AG04450 (cell line): ENCODE measurements at regions not wholly inside any gene's neighbourhood (a gene's known extent, or its start where the extent isn't known, plus 50 kb on each side); places are given as distances from the start of the nearest gene placed in this dataset.

Experiments
- CTCF ChIA-PET: fragments of 300-600, 350-600 bp; formaldehyde crosslinking; extraction: SDS; loops from one replicate; lab custom pipeline; 2022; ENCODE audit warnings: antibody characterized with exemption, inconsistent platforms; lab: Charles Lee
- POLR2A ChIA-PET: fragments of 350-600 bp; formaldehyde crosslinking; extraction: SDS; loops from one replicate; lab custom pipeline; 2021; ENCODE audit warnings: antibody characterized with exemption, inconsistent platforms; lab: Yijun Ruan, JAX
- DNase-seq: peaks from one replicate; pipeline ENCODE4 v3.0.0-alpha.2; 2011; ENCODE audit warnings: low read depth, low spot score
- H3K27ac ChIP-seq: one replicate; pipeline ENCODE4 v1.5.1; 2012; ENCODE audit warnings: low read depth, low read length, control low read depth
- H3K27me3 ChIP-seq: one replicate; pipeline ENCODE4 v1.6.0; 2012; ENCODE audit warnings: low read length; ENCODE audit not compliant: control insufficient read depth, insufficient read depth
- H3K4me3 ChIP-seq: 2 replicates; pipeline ENCODE4 v1.5.1; 2011; ENCODE audit warnings: mild to moderate bottlenecking, low read depth, low read length, control low read depth
- H3K9me3 ChIP-seq: 2 replicates; pipeline ENCODE4 v1.5.1; 2012; ENCODE audit warnings: low read length; ENCODE audit not compliant: control insufficient read depth, insufficient read depth
- CTCF ChIP-seq: IDR thresholded peaks from 2 replicates; pipeline ENCODE4 v1.5.1; 2011; ENCODE audit warnings: low read depth, low read length, control low read depth, inconsistent platforms

- Histone ChIP-seq H3K9me3 (no peaks in the 10 kb centered on the region), H3K4me3 (no peak overlapping the region), H3K27ac (no peak overlapping the region), H3K27me3 (no peaks in the 10 kb centered on the region)
- TF ChIP-seq CTCF: no peak
- POLR2A ChIA-PET: no interaction called here
- no peak for DNase-seq
- CTCF ChIA-PET: interaction anchor here (1.2 kb wide), 1 partner anchor 468 kb away, joined by 4 read pairs; no protein-coding TSS in a partner anchor
Observed at GRCh38 chr15:35756623-35757022, 210.7 kb upstream of the DPH6 start.

GRCh38 chr15:35757361-35757760 is 211.4 kb upstream of the DPH6 start:
- CTCF ChIA-PET: interaction anchor here (0.6 kb wide), 1 partner anchor 1925 kb away, joined by 4 read pairs; no protein-coding TSS in a partner anchor
- POLR2A ChIA-PET: no interaction called here
- no peak for TF ChIP-seq CTCF

GRCh38 chr15:35757765-35758164 is 211.8 kb upstream of the DPH6 start:
- no peaks in the 10 kb centered on the region for H3K9me3 ChIP-seq
- ChIA-PET CTCF (interaction anchor here (0.6 kb wide), 1 partner anchor 1924 kb away, joined by 4 read pairs; no protein-coding TSS in a partner anchor), POLR2A (no interaction called here)
- H3K4me3 ChIP-seq: no peak overlapping the region
- no peak for TF ChIP-seq CTCF
- no peak overlapping the region for H3K27ac ChIP-seq
- no peaks in the 10 kb centered on the region for H3K27me3 ChIP-seq
- DNase-seq: no peak

More at GRCh38 chr15:35757361-35757760, 211.4 kb upstream of the DPH6 start:
- Histone ChIP-seq H3K27me3 (no peaks in the 10 kb centered on the region), H3K27ac (no peak overlapping the region), H3K4me3 (no peak overlapping the region), H3K9me3 (no peaks in the 10 kb centered on the region)
- no peak for DNase-seq

GRCh38 chr15:35764661-35765519 is 218.9 kb upstream of the DPH6 start:
- no peak for DNase-seq
- H3K27ac ChIP-seq: no peak overlapping the region
- ChIA-PET CTCF (interaction anchor here (4.2 kb wide), 1 partner anchor 14 kb away, joined by 69 read pairs; no protein-coding TSS in a partner anchor), POLR2A (no interaction called here)
- no peak overlapping the region for H3K4me3 ChIP-seq
- no peaks in the 10 kb centered on the region for H3K9me3 ChIP-seq
- TF ChIP-seq CTCF: no peak
- no peaks in the 10 kb centered on the region for H3K27me3 ChIP-seq

GRCh38 chr15:35768949-35769348 is 223.0 kb upstream of the DPH6 start:
- H3K9me3 ChIP-seq: no peaks in the 10 kb centered on the region
- CTCF ChIA-PET: interaction anchor here (0.6 to 1.5 kb wide), 2 partner anchors 17 to 279 kb away, joined by 3 to 8 read pairs; no protein-coding TSS in a partner anchor
- POLR2A ChIA-PET: no interaction called here
- no peak for TF ChIP-seq CTCF
- H3K4me3 ChIP-seq: no peak overlapping the region
- H3K27me3 ChIP-seq: no peaks in the 10 kb centered on the region
- H3K27ac ChIP-seq: no peak overlapping the region
- no peak for DNase-seq
